Heart left ventricle (tissue), 16 donors: ENCODE measurements at regions not wholly inside any gene's neighbourhood (a gene's known extent, or its start where the extent isn't known, plus 50 kb on each side); places are given as distances from the start of the nearest gene placed in this dataset.

Experiments
- ATAC-seq, 4 donors: fragments of 200-7000 bp; cut with Tn5 transposase; one replicate each; pipeline ENCODE4 v1.9.1; 2020 to 2022; ENCODE audit warnings: moderate library complexity in 4 of 4, mild to moderate bottlenecking in 3 of 4, moderate number of reproducible peaks in 1 of 4
- DNase-seq, 5 donors: peaks; one replicate each; pipeline ENCODE4 v3.0.0-alpha.2; 2020
- H3K27ac ChIP-seq, 12 donors: fragments of 200-600 bp; sonication (generic) in 4 of 12; one replicate each; pipeline versions ENCODE4 v1.5.0 to v1.8.0; 2016 to 2022; ENCODE audit warnings: mild to moderate bottlenecking in 2 of 12
- H3K27me3 ChIP-seq, 9 donors: fragments of 200-600 bp; sonication (generic) in 2 of 9; one replicate each; pipeline versions ENCODE4 v1.5.1 to v1.8.0; 2016 to 2022; ENCODE audit warnings: mild to moderate bottlenecking in 3 of 9
- H3K36me3 ChIP-seq, 9 donors: fragments of 200-600 bp; sonication (generic) in 2 of 9; one replicate each; pipeline versions ENCODE4 v1.5.0 to v1.8.0; 2018 to 2022; ENCODE audit warnings: mild to moderate bottlenecking in 2 of 9
- H3K4me1 ChIP-seq, 12 donors: fragments of 200-600 bp; sonication (generic) in 4 of 12; one replicate each; pipeline versions ENCODE4 v1.5.0 to v1.8.0; 2016 to 2022; ENCODE audit warnings: mild to moderate bottlenecking in 3 of 12
- H3K4me3 ChIP-seq, 12 donors: fragments of 200-600 bp; sonication (generic) in 4 of 12; one replicate each; pipeline versions ENCODE4 v1.5.0 to v1.8.0; 2017 to 2022; ENCODE audit warnings: mild to moderate bottlenecking in 9 of 12, moderate library complexity in 4 of 12
- H3K9me3 ChIP-seq, 12 donors: fragments of 200-600 bp; sonication (generic) in 4 of 12; one replicate each; pipeline versions ENCODE4 v1.5.0 to v1.8.0; 2016 to 2022; ENCODE audit warnings: mild to moderate bottlenecking in 1 of 12
- POLR2A ChIP-seq, 2 donors: fragments of 450-650 bp; IDR thresholded peaks; one replicate each; pipeline ENCODE4 v1.6.1; 2017; ENCODE audit warnings: antibody characterized with exemption in 2 of 2, mild to moderate bottlenecking in 2 of 2, moderate library complexity in 2 of 2
- WGBS, 4 donors: extraction: QIAGEN DNeasy Blood & Tissue Kit in 2 of 4; methylation state at CpG; one replicate each; pipeline versions ENCODE4 v1.1.5 to v1.1.7; 2013 to 2018; 5-methylcytosine and 5-hydroxymethylcytosine counted together
- intact Hi-C, 10 donors: fragments of 100-400 bp; cut with DNase I; formaldehyde crosslinking; loops; one replicate each; pipeline versions ENCODE4 v1.11.1 to v1.14.2; 2022
- TF ChIP-seq, protein P1 (sequence below), 12 donors: fragments of 200-600 bp; sonication (generic) in 4 of 12; IDR thresholded peaks; one replicate each; pipeline versions ENCODE4 v1.5.0 to v1.8.0; 2018 to 2022; ENCODE audit warnings: antibody characterized with exemption in 12 of 12, mild to moderate bottlenecking in 5 of 12
- donor health status: ischemic (EF 13 %, LVEDD 7.1; RV severe dilation, severe dysfunction).
- donor health status: healthy with polysubstance abuse.
- donor health status: DM: no; HTN: yes; CAD: no.
- donor health status: DM: no; HTN: no; CAD: no.
- donor health status: ischemic (EF 25% LVEDD 6.9; RV normal size, moderate dysfunction).
- donor health status: ischemic (EF 25% LVEDD 5.7; RV mildly dilated, moderate dysfunction).
- donor health status: healthy.
- donor health status: DM: yes; HTN: yes; CAD: no.
- donor health status: ischemic (EF 35%, LVEDD 5.7; RV mildly dilated, moderate dysfunction).
- donor health status: nonischemic (EF 11% LVEDD 7.7; RV severe dilation, severe dysfunction).
- donor health status: DM: yes; HTN: yes; CAD: no.
- donor health status: PGD.
- donor health status: ischemic (EF 29% LVEDD 5.4; RV normal size, mild dysfunction).
- donor health status: nonischemic (EF 23%, LVEDD 6.1; RV moderate dilation, normal function).

- H3K9me3 ChIP-seq, result no peaks in the 10 kb centered on the region
- ATAC-seq, result no peak
- no peaks in the 10 kb centered on the region for H3K36me3 ChIP-seq
- WGBS, 4 donors, result 71 to 87% (median 76%) methylated on average over 6 of the region's 6 CpGs
- peak overlapping the region in 1 of 12 donors; percentile 34 for H3K27ac ChIP-seq
- intact Hi-C loops, result no loop called here
- H3K4me1 ChIP-seq, result peaks cover 0 to 20% (median 0%) of the 10 kb centered on the region in 12 donors
- TF ChIP-seq, protein P1, sequence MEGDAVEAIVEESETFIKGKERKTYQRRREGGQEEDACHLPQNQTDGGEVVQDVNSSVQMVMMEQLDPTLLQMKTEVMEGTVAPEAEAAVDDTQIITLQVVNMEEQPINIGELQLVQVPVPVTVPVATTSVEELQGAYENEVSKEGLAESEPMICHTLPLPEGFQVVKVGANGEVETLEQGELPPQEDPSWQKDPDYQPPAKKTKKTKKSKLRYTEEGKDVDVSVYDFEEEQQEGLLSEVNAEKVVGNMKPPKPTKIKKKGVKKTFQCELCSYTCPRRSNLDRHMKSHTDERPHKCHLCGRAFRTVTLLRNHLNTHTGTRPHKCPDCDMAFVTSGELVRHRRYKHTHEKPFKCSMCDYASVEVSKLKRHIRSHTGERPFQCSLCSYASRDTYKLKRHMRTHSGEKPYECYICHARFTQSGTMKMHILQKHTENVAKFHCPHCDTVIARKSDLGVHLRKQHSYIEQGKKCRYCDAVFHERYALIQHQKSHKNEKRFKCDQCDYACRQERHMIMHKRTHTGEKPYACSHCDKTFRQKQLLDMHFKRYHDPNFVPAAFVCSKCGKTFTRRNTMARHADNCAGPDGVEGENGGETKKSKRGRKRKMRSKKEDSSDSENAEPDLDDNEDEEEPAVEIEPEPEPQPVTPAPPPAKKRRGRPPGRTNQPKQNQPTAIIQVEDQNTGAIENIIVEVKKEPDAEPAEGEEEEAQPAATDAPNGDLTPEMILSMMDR (IDR thresholded peaks at IDR 0.05), result no peak
- no peak for TF ChIP-seq POLR2A (IDR thresholded peaks at IDR 0.05)
- DNase-seq, result no peak
- H3K4me3 ChIP-seq, result no peak overlapping the region
- H3K27me3 ChIP-seq, result no peaks in the 10 kb centered on the region
Measured at GRCh38 chr2:48145845-48146452, 168.5 kb upstream of the FOXN2 start.

DNA sequence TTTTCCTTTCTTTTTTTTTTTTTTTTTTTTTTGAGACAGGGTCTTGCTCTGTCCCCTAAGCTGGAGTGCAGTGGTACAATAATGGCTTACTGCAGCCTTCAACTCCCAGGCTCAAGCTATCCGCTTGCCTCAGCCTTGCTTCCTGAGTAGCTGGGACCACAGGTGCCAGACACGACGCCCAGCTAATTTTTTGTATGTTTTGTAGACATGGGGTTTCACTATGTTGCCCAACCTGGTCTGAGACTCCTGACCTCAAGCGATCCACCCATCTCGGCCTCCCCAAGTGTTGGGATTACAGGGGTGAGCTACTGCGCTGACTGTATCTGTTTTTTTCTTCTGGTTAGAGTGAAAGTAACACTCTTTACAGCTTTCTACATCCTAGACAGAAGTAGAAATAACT is 167.9 kb upstream of the FOXN2 start:
- intact Hi-C loops, result no loop called here
- WGBS, 4 donors, result 90 to 97% (median 95%) methylated on average over 6 of the region's 6 CpGs
- DNase-seq (no peak), ATAC-seq (no peak)
- TF ChIP-seq, protein P1 (IDR thresholded peaks at IDR 0.05), result no peak
- no peak for TF ChIP-seq POLR2A (IDR thresholded peaks at IDR 0.05)
- H3K27ac ChIP-seq, result peak overlapping the region in 1 of 12 donors; percentile 14
- peaks cover 0 to 20% (median 0%) of the 10 kb centered on the region in 12 donors for H3K4me1 ChIP-seq
- no peaks in the 10 kb centered on the region for H3K9me3 ChIP-seq
- no peak overlapping the region for H3K4me3 ChIP-seq
- no peaks in the 10 kb centered on the region for H3K27me3 ChIP-seq
- H3K36me3 ChIP-seq, result no peaks in the 10 kb centered on the region

GRCh38 chr2:48147719-48148118 is 166.8 kb upstream of the FOXN2 start:
- H3K4me3 ChIP-seq, result no peak overlapping the region
- intact Hi-C loops, result no loop called here
- H3K27me3 ChIP-seq, result no peaks in the 10 kb centered on the region
- TF ChIP-seq POLR2A (IDR thresholded peaks at IDR 0.05), result no peak
- DNase-seq (no peak), ATAC-seq (no peak)
- H3K9me3 ChIP-seq, result no peaks in the 10 kb centered on the region
- no peaks in the 10 kb centered on the region for H3K36me3 ChIP-seq
- peaks cover 0 to 20% (median 0%) of the 10 kb centered on the region in 12 donors for H3K4me1 ChIP-seq
- no peak overlapping the region for H3K27ac ChIP-seq

DNA sequence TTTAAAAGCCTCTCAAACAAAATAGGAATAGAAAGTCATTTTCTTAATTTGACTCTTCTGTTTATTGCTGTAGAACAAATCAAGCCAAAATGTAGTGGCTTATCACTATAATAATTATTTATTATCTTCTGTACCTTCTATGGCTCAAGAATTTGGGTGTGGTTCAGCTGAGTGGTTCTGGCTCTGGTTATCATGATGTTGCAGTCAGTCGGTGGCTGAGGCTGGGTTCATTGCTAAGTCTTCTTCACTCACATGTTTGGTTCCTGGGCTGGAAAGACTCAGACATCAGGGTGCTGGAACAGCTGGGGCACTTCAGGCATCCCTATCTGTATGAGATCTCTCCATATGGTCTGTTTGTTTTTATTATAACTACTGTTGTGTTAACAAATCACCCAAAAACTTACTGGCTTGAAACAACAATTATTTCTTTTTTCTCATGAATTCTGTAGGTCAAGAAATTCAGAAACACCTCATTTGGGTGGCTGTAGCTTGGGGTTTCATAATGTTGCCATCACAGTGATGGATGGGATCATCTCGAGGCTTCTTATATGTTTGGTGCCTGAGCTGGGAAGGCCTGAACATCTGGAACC is 165.5 kb upstream of the FOXN2 start:
- no peaks in the 10 kb centered on the region for H3K36me3 ChIP-seq
- WGBS, 4 donors, result 55 to 66% (median 63%) methylated on average over 2 of the region's 2 CpGs
- intact Hi-C loops, result no loop called here

More for the DNA sequence above, 165.5 kb upstream of the FOXN2 start:
- Histone ChIP-seq H3K9me3 (no peaks in the 10 kb centered on the region), H3K4me3 (no peak overlapping the region), H3K27ac (no peak overlapping the region), H3K4me1 (peaks cover 0 to 20% (median 0%) of the 10 kb centered on the region in 12 donors), H3K27me3 (no peaks in the 10 kb centered on the region)
- TF ChIP-seq POLR2A (IDR thresholded peaks at IDR 0.05), result no peak
- TF ChIP-seq, protein P1 (IDR thresholded peaks at IDR 0.05), result no peak
- no peak for DNase-seq
- ATAC-seq, result no peak
